HUES6 (cell line): ENCODE measurements at regions not wholly inside any gene's neighbourhood (a gene's known extent, or its start where the extent isn't known, plus 50 kb on each side); places are given as distances from the start of the nearest gene placed in this dataset.
"Not testable (repeated sequence)": the region's sequence is repeated elsewhere in the genome, so short reads cannot be mapped to it uniquely, and the experiment has no call there.

Source experiments
- H3K27ac ChIP-seq: 2 replicates; pipeline ENCODE4 v1.7.0; 2013; ENCODE audit warnings: low read depth, mild to moderate bottlenecking, low read length, inconsistent platforms
- H3K27me3 ChIP-seq: 2 replicates; pipeline ENCODE4 v1.6.1; 2013; ENCODE audit warnings: low read length; ENCODE audit not compliant: control insufficient read depth, insufficient read depth
- H3K36me3 ChIP-seq: 2 replicates; pipeline ENCODE4 v1.6.1; 2013; ENCODE audit warnings: low read length; ENCODE audit not compliant: control insufficient read depth, insufficient read depth
- H3K4me1 ChIP-seq: 2 replicates; pipeline ENCODE4 v1.6.1; 2013; ENCODE audit warnings: low read length; ENCODE audit not compliant: control insufficient read depth, insufficient read depth
- H3K4me3 ChIP-seq: 2 replicates; pipeline ENCODE4 v1.5.1; 2013; ENCODE audit warnings: low read depth, low read length
- H3K9ac ChIP-seq: one replicate; pipeline ENCODE4 v1.6.1; 2013; ENCODE audit warnings: mild to moderate bottlenecking, low read length
- H3K9me3 ChIP-seq: 2 replicates; pipeline ENCODE4 v1.6.1; 2013; ENCODE audit warnings: low read depth, low read length; ENCODE audit not compliant: control insufficient read depth, insufficient read depth

GRCh38 chr1:115164484-115164883 is 75.2 kb upstream of the TSPAN2 start:
- no peaks in the 10 kb centered on the region for H3K36me3 ChIP-seq
- peaks cover 3% of the 10 kb centered on the region; the same call in 1 of the 2 replicates for H3K4me1 ChIP-seq
- H3K27ac ChIP-seq = no peak overlapping the region
- H3K27me3 ChIP-seq = no peaks in the 10 kb centered on the region
- H3K9ac ChIP-seq = no peak overlapping the region
- H3K4me3 ChIP-seq = no peak overlapping the region
- H3K9me3 ChIP-seq = no peaks in the 10 kb centered on the region

GRCh38 chr1:115160728-115161127 is 71.4 kb upstream of the TSPAN2 start:
- H3K27ac ChIP-seq = no peak overlapping the region

DNA sequence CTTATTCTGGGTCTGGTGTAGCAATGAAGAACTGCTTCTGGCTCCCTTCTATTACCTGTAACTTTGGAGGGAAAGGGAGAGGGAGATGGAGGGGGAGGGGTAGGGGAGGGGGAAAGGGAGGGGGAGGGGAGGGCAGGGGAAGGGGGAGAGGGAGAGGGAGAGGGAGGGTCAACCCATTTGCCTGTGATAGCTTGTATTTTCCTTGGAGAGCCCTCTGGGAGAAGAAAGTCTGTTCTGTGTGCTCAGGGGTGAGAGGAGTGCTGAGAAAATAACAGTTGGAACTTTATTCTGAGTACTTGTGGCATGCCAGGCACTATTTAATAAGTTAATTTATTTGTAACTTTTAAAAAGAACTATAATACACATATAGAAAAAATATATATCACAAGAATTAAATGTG is 70.7 kb upstream of the TSPAN2 start:
- Histone ChIP-seq H3K27ac (no peak overlapping the region), H3K36me3 (no peaks in the 10 kb centered on the region), H3K9me3 (no peaks in the 10 kb centered on the region)

More at GRCh38 chr1:115160728-115161127, 71.4 kb upstream of the TSPAN2 start:
- Histone ChIP-seq H3K9me3 (no peaks in the 10 kb centered on the region), H3K36me3 (no peaks in the 10 kb centered on the region), H3K9ac (no peak overlapping the region), H3K27me3 (no peaks in the 10 kb centered on the region), H3K4me1 (no peaks in the 10 kb centered on the region), H3K4me3 (no peak overlapping the region)

GRCh38 chr1:115158181-115158580 is 68.9 kb upstream of the TSPAN2 start:
- Histone ChIP-seq H3K4me1 (no peaks in the 10 kb centered on the region), H3K27ac (no peak overlapping the region), H3K27me3 (no peaks in the 10 kb centered on the region), H3K4me3 (no peak overlapping the region), H3K9ac (no peak overlapping the region), H3K9me3 (no peaks in the 10 kb centered on the region), H3K36me3 (no peaks in the 10 kb centered on the region)

More for the DNA sequence above, 70.7 kb upstream of the TSPAN2 start:
- no peaks in the 10 kb centered on the region for H3K27me3 ChIP-seq
- no peak overlapping the region for H3K9ac ChIP-seq
- H3K4me3 ChIP-seq = no peak overlapping the region
- H3K4me1 ChIP-seq = no peaks in the 10 kb centered on the region

DNA sequence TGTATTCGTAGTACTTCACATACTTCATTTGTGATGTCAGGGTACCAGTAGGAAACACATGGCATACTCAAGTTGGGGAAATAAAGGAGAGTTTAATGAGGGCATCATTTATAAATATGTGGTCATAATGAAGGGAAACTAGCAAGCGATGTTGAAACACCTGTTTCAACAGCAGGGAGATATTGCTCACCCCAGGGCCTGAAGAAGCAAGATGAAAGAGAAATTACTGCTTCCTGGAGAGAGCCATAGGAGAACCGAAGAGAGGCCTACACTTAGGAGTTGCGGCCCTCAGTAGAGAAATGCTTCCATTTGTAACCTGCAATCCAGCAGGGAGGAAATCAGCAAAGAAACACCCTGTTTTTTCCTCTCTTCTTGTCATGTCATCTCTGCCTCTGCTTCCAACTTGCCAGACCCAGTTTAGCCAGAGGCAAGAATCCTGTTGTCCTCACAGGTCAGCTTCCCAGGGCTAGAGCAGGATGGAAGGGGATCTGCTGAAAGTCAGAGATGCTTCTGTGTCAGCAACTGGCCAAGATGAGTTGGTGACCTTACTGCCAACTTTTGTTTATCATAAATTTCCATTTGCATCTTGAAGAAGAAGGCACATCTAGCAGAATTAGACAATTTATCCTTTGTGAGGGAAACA is 67.6 kb upstream of the TSPAN2 start:
- Histone ChIP-seq H3K36me3 (no peaks in the 10 kb centered on the region), H3K4me1 (no peaks in the 10 kb centered on the region), H3K4me3 (no peak overlapping the region), H3K9me3 (no peaks in the 10 kb centered on the region), H3K27me3 (no peaks in the 10 kb centered on the region), H3K9ac (no peak overlapping the region), H3K27ac (no peak overlapping the region)

- H3K4me3 ChIP-seq = no peak overlapping the region
- H3K36me3 ChIP-seq = no peaks in the 10 kb centered on the region
- no peaks in the 10 kb centered on the region for H3K27me3 ChIP-seq
- H3K27ac ChIP-seq = no peak overlapping the region
- no peak overlapping the region for H3K9ac ChIP-seq
- H3K4me1 ChIP-seq = no peaks in the 10 kb centered on the region
- no peaks in the 10 kb centered on the region for H3K9me3 ChIP-seq
These were observed 64.8 kb upstream of the TSPAN2 start for GRCh38 chr1:115153966-115154557.

DNA sequence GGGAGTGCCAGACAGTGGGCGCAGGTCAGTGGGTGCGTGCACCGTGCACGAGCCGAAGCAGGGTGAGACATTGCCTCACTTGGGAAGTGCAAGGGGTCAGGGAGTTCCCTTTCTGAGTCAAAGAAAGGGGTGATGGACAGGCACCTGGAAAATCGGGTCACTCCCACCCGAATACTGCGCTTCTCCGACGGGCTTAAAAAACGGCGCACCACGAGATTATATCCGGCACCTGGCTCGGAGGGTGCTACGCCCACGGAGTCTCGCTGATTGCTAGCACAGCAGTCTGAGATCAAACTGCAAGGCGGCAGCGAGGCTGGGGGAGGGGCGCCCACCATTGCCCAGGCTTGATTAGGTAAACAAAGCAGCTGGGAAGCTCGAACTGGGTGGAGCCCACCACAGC is 58.6 kb upstream of the TSPAN2 start:
- H3K9me3 ChIP-seq, H3K27ac ChIP-seq, H3K4me1 ChIP-seq, H3K27me3 ChIP-seq, H3K36me3 ChIP-seq: not testable (repeated sequence)
- H3K4me3 ChIP-seq = peak overlapping the region; percentile 72
- peak overlapping the region; percentile 50 for H3K9ac ChIP-seq

- H3K4me3 ChIP-seq = no peak overlapping the region
- no peak overlapping the region for H3K9ac ChIP-seq
- no peaks in the 10 kb centered on the region for H3K36me3 ChIP-seq
- H3K4me1 ChIP-seq = no peaks in the 10 kb centered on the region
- H3K27ac ChIP-seq = no peak overlapping the region
- no peaks in the 10 kb centered on the region for H3K9me3 ChIP-seq
- no peaks in the 10 kb centered on the region for H3K27me3 ChIP-seq
These were observed 55.9 kb upstream of the TSPAN2 start for GRCh38 chr1:115145226-115145625.

GRCh38 chr1:115144176-115144575 is 54.9 kb upstream of the TSPAN2 start:
- Histone ChIP-seq H3K36me3 (no peaks in the 10 kb centered on the region), H3K27me3 (no peaks in the 10 kb centered on the region), H3K27ac (no peak overlapping the region), H3K4me3 (no peak overlapping the region), H3K9ac (no peak overlapping the region), H3K4me1 (peaks cover 2% of the 10 kb centered on the region; the same call in 1 of the 2 replicates), H3K9me3 (no peaks in the 10 kb centered on the region)

DNA sequence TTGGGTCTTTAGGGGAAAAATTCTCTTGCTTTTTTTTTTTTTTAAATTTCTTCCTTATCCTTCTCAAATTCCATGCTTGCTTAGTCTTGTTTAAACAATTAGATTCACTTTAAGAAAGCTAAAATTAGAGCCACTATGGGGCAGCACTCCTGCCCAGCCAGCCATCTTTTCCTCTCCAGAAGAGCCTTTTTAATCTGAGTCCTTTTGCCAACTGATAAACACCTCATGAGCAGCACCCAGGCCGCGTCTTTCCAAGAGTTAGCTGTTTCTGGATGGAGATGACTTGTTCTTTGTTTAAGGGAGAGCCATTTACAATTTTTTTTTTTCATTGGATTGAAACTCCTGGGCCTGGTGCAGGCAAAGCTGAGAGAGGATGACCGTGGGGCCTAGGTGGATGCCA is 53.3 kb upstream of the TSPAN2 start:
- Histone ChIP-seq H3K36me3 (no peaks in the 10 kb centered on the region), H3K4me3 (no peak overlapping the region), H3K4me1 (peaks cover 3% of the 10 kb centered on the region; the same call in 1 of the 2 replicates), H3K9ac (no peak overlapping the region), H3K27me3 (no peaks in the 10 kb centered on the region), H3K27ac (no peak overlapping the region), H3K9me3 (no peaks in the 10 kb centered on the region)

DNA sequence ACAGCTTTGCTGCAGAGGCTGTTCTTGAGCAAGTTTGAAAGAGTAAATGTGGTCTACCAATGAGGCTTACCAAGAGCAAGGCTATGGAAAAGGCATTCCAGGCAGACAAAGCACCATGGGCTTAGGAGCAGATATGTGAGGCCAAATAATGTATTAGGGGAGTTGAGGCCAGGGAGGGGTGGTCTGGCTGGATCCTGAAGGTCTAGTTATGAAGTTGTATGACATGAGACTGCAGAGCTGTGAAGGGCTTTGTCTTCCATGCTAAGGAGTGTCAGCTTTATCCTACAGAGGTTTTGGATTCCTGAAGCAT is 51.8 kb upstream of the TSPAN2 start:
- H3K9me3 ChIP-seq = no peaks in the 10 kb centered on the region
- no peak overlapping the region for H3K27ac ChIP-seq
- H3K27me3 ChIP-seq = no peaks in the 10 kb centered on the region
- H3K4me1 ChIP-seq = peaks cover 3% of the 10 kb centered on the region; the same call in 1 of the 2 replicates
- H3K9ac ChIP-seq = no peak overlapping the region
- H3K36me3 ChIP-seq = no peaks in the 10 kb centered on the region
- no peak overlapping the region for H3K4me3 ChIP-seq
